ENCODE measurements at regions not wholly inside any gene's neighbourhood (a gene's known extent, or its start where the extent isn't known, plus 50 kb on each side); places are given as distances from the start of the nearest gene placed in this dataset.

GRCh38 chr18:53639687-53640086 lies 584.8 kb downstream of the MBD2 start:
- TF ChIP-seq POLR2AphosphoS5 (IDR thresholded peaks at IDR 0.05; ENCODE audit: borderline replicate concordance, low read depth, low read length) (no peak), EZH2 (IDR thresholded peaks at IDR 0.05) (no peak), FOXP2 (optimal IDR thresholded peaks at IDR 0.05; ENCODE audit: control extremely low read depth, extremely low read length, insufficient read depth) (no peak)
